GM21619 (cell line): ENCODE measurements at regions not wholly inside any gene's neighbourhood (a gene's known extent, or its start where the extent isn't known, plus 50 kb on each side); places are given as distances from the start of the nearest gene placed in this dataset.
"Not testable (repeated sequence)": the region's sequence is repeated elsewhere in the genome, so short reads cannot be mapped to it uniquely, and the experiment has no call there.

ENCODE experiments used
- ATAC-seq: cut with Tn5 transposase; IDR thresholded peaks from one replicate; pipeline ENCODE4 v1.9.1; 2021; ENCODE audit not compliant: unreplicated experiment

DNA sequence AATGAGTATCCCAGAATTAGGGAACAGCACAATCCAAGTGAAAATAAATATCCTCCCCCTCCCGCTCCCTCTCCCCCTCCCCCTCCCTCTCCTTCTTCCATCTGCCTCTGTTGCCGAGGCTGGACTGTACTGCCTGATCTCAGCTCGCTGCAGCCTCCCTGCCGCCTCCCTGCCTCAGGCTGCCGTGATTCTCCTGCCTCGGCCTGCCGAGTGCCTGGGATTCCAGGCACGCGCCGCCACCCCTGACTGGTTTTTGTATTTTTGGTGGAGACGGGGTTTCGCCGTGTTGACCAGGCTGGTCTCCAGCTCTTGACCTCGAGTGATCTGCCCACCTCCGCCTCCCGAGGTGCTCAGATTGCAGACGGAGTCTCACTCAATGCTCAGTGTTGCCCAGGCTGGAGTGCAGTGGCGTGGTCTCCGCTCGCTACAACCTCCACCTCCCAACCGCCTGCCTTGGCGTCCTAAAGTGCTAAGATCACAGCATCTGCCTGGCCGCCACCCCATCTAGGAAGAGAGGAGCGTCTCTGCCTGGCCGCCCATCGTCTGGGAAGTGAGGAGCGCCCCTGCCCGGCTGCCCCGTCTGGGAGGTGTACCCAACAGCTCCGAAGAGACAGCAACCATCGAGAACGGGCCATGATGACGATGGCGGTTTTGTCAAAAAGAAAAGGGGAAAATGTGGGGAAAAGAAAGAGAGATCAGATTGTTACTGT, 178.9 kb upstream of the IPO5 start:
- not testable (repeated sequence) for ATAC-seq

- ATAC-seq, result no peak
Observed at GRCh38 chr13:97780486-97780885, 173.0 kb upstream of the IPO5 start.

DNA sequence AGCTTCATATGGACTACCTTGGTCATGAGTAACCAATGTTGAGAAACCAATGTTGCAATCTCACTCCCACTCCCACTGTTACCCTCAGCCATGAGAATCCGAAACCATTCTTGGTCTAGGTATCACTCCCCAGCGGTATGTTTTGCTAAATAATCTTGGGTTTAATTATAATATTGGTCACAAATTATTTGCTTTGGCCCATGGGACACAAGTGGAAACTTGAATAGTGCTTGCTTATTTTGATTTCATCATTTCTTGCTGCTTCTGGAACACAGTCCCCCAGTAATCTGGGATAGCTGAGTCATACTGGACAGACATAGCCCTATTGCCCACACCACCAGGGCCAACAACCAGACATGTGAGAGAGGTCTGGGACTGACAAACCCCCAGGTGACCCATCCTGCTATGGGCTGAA, 171.6 kb upstream of the IPO5 start:
- ATAC-seq, result no peak

- ATAC-seq, result no peak
Observed at GRCh38 chr13:97786510-97786909, 167.0 kb upstream of the IPO5 start.

DNA sequence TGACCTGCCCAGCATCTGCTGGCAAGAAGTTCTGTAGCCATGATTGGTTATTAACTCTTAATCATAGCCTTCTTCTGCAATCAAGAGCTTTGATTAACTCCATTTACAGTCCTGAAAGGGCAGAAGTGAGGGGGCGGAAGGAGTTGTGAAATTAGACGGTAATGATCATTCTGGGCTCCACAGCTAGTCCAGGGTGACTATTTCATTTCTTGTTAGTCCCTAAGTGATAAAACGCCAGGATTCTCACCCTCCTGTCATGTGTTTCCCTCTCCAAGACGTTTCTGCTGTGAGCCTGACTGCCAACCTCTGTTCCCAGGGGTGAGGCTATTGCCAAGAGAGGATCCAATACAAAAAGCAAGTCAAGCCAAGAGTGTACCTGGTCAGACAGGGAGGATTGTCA, 155.9 kb upstream of the IPO5 start:
- ATAC-seq, result no peak

DNA sequence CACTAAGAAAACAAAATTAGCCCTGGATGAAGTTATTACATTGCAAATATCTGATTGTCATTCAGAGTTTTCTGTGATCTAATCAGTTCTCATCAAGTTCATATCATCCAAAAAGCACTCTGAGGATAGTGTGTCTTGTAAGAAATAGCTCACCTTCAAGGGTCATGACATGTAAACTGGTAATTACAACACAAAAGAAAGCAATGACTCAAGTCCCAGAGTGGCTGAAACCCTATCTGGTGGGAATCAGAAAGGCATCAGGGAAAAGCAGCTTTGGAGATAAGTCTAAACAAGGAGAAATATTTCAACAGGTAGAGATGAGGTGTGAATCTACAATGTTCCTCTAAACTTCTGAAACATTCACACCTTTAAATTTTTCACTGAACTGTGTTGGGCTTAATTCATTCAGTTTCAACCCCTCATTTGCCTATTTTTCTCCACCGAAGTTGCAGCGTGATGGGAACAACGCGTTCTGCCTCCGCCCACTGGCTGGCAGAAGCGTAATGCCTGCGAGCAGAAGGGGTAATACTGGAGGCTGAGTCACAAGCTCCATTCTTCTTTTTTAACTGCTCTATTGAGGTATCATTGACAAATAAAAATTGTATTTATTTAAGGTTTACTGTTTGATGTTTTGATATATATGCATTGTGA, 155.2 kb upstream of the IPO5 start:
- no peak for ATAC-seq

DNA sequence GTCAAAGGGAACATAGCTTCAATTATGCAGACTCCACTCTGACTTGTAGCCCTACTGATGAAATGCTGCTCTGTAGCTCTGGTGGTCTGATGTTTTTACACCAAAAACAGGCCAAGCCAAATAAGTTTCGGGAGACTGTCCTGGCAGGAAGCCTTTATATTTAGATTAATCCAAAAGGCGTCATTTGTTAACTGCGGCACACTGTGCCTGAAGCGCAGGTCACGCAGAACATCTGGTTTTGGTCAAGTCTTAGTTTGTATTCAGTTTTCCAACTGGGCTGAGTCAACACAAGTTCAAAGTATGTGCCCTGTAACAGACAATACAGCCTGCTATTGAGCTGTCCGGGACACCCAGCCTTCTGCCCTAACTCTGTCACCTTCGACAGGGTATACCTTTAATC, 154.6 kb upstream of the IPO5 start:
- no peak for ATAC-seq

GRCh38 chr13:97802213-97802612, 151.3 kb upstream of the IPO5 start:
- no peak for ATAC-seq

- ATAC-seq, result no peak
Observed at GRCh38 chr13:97809576-97809975, 143.9 kb upstream of the IPO5 start.

GRCh38 chr13:97810152-97810551, 143.3 kb upstream of the IPO5 start:
- no peak for ATAC-seq

- no peak for ATAC-seq
Observed at GRCh38 chr13:97822377-97822776, 131.1 kb upstream of the IPO5 start.

DNA sequence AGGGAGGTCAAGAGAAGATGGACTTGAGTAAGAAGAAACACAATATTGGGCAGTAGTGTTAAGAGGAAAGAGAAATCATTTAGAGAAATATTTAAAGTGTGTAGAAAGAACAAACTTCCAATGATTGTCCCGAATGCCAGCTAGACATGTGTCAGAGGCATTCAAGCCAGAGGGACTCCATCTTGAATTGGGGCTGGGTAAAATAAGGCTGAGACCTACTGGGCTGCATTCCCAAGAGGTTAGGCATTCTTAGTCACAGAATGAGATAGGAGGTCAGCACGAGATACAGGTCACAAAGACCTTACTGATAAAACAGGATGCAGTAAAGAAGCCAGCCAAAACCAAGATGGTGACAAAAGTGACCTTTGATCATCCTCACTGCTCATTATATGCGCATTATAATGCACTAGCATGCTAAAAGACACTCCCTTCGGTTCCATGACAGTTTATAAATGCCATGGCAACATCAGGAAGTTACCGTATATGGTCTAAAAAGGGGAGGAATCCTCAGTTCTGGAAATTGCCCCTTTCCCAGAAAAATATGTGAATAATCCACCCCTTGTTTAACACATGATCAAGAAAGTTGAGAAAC, 127.0 kb upstream of the IPO5 start:
- no peak for ATAC-seq

- ATAC-seq, result no peak
Observed at GRCh38 chr13:97834250-97834649, 119.2 kb upstream of the IPO5 start.

DNA sequence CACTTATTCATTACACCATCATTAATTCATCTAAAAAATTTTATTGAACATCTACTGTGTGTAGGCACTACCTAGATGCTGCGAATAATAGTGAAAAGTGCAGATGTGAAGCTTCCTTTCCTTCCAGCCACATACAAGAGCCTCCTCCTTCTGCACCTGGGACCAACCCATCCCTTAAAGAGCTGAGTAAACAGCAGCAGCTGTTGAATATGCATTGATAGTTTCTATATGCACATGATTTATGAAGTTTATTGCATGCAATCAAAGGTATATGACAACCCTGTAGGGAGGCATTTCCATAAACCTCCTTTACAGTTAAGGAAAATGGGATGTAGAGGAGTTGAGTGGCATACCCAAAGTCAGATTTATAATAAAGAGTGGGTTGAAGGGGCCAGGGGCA, 110.3 kb upstream of the IPO5 start:
- no peak for ATAC-seq

DNA sequence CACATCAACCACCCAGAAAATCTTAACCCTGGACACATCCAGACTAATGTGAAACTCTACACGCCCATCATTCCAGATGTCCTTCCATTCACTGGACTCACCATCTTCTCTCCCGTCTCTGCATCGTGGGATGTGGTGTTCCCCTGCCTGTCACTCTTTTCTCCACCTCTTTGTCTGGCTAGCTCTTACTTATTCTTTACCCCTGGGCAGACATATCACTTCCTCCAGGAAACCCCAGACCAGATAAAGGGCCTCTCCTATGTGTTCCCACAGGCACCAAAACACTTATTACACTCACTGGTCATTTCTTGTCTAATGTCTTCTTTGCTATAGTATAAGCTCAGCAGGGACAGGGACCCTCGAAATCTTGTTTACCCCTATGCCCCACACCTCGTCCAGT, 109.3 kb upstream of the IPO5 start:
- no peak for ATAC-seq

DNA sequence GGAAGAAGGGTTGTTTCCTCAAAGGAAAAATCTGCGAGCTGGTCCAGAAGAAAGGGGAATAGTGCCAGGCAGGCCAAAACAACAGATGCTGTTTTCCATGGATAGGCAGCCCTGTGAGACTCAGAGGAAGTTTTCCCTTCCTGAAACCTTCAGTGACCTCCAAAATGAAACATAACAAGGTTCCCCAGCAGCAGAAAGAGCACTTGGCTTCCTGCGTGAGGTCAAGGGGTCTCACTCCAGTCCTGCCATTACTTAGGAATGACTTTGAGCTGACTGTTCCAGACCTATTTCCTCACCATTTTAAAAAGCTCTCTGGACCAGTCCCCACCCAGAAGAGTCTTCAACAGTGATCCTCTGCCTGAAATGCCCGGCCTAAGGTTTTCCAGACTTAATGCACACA, 104.6 kb upstream of the IPO5 start:
- no peak for ATAC-seq

- peak; percentile 89 for ATAC-seq
Observed at GRCh38 chr13:97849305-97849704, 104.2 kb upstream of the IPO5 start.

- ATAC-seq, result no peak
Observed at GRCh38 chr13:97851269-97851668, 102.2 kb upstream of the IPO5 start.

GRCh38 chr13:97852181-97852874, 101.1 kb upstream of the IPO5 start:
- no peak for ATAC-seq

DNA sequence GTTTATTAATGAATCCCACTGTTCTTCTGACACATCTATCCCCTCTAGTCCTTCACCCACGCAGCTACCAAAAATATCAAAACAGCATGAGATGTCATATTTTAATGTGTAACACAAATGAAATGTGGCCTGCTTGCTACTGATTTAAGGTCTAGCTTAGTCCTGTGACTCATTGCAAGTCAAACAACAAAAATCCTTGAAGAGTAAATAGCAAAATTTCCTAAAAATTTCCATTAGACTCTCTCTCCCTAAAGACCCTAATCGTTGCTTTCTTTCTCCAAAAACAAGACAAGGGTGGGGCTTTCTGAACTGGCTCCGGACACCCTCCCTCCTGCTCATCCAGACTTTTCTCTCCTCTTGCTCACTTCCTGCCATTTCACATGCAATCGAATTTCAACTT, 99.9 kb upstream of the IPO5 start:
- no peak for ATAC-seq

GRCh38 chr13:97855570-97856303, 97.7 kb upstream of the IPO5 start:
- peak; percentile 44 for ATAC-seq
